ENCODE measurements at regions not wholly inside any gene's neighbourhood (a gene's known extent, or its start where the extent isn't known, plus 50 kb on each side); places are given as distances from the start of the nearest gene placed in this dataset.
"Not testable (repeated sequence)": the region's sequence is repeated elsewhere in the genome, so short reads cannot be mapped to it uniquely, and the experiment has no call there.

DNA sequence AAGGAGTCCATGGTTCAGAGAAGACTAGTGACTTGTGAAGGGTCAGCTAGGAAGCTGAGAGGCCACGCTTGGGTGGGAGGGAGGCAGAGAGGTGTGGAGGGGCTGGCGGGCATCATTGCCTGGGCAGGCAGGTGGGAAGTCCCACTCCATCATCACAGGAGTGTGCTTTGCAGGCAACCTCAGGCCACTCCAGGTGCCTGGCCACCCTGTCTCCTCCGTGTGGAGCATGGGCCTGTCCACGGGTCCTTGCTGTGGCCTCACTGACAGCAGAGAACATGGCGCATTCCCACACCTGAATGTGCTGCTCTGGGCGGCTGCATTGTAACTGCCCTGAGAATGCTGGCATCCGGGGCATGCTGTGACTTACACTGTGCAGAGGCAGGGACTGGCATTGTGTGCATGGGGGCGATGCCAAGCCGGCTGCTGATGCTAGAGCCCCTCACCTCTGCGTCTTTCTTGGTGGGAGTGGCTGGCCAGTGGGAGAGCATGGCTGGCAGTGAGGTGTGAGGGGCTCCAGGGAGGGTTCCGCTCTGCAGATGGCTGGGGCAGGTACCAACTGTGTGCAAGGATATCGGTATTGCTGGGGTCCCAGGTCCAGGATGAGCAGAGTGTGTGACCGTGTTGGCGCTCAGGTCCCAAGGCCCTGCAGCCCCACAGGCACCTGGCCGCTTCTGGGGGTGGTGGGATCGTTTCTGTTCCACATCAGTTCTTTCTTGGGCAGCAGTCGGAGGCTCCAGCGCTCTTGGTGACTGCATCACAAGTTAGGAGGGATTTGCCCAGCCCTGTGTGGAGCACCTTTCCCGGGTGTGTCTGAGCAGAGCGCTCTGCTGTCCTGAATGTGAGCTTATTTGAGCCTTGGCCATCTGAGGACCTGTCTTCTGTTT is 94.8 kb downstream of the NPIPB11 start:
- no peak for DNase-seq

DNA sequence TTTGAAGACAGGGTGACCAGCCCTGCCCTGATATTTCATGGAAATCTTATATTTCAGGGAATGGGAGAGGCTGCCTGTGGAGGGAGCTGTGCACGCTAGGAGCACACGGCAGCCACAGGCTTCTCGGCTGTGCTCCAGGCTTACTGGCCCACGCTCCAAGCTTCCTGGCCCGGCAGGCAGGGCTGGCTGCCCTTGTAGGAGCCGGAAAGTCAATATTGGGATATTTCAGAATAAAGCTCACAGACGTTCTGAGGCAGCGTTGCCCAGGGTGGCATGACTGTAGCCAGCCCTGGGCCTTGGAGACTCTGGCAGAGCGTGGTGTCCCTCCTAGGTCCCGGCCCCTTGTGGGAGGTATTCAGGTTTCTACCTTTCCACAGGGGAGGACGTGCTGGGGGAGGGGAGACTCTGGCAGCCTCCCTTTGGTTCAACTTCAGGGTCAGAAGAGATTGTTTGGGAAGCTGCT is 95.6 kb downstream of the NPIPB11 start:
- no peak for DNase-seq

DNA sequence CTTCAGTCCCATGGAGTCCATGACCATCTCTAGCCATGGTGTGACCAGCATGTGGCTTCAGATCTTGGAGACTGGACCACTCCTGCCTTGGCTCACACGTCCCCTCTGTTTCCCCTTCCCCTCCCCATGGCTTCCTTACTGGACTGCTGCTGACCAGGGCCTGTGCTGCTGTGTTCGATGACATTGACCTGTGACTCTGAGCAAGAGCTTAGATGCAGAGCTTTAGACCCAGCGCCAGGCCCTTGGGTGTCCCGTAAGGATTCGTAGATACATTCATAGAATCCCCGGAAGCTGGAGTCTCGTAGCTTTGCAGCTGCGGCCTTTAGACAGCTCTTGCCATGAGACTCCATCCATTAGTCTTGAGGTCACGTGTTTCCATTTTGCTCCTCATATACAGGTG is 96.3 kb downstream of the NPIPB11 start:
- DNase-seq = not testable (repeated sequence)

DNA sequence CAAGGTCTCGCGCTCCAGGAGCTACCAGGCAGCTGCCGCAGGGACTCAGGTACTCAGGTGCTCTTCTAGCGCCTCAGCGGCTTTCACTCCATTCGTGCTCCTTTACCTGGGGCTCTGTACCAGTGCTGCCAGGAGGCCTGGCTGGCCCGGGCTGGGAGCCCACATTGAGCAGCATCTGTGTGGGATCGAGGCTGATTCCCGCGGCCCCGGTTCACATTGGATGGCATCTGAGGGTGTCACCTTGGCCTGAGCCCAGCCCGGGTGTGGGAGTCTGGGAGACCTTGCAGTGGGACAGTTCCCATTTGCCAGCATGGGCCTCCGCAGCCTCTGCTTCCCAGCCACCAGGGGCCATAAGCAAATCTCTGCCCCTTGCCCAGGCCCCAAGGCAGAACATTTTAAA is 96.9 kb downstream of the NPIPB11 start:
- DNase-seq = not testable (repeated sequence)

DNA sequence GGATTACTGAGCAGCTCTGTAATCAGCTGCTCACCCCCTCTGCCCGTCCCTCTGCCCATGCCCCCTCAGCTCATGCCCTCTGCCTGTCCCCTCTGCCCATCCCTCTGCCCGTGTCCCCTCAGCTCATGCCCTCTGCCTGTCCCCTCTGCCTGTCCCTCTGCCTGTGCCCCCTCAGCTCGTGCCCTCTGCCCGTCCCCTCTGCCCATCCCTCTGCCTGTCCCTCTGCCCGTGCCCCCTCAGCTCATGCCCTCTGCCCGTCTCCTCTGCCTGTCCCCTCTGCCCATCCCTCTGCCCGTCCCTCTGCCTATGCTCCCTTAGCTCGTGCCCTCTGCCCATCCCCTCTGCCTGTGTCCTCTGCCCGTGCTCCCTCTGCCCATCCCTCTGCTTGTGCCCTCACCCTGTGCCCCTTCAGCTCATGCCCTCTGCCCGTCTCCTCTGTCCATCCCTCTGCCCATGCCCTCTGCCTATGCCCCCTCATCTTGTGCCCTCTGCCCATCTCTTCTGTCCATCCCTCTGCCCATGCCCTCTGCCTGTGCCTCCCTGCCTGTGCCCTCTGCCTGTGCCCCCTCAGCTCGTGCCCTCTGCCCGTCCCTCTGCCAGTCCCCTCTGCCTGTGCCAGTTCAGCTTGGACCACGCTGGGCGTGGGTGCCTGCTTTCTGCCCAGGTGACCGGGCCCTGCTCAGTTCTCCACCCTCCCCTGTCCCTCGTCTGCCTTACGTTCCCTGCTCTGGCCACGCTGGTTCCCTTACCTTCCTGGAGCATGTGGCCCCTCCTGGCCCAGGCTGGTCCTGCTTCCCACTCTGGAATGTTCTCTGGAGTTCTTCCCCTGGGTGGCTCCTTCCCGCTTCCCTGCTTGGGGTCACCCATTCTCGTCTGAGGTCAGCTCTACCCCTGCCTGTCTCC is 97.6 kb downstream of the NPIPB11 start:
- DNase-seq = no peak

DNA sequence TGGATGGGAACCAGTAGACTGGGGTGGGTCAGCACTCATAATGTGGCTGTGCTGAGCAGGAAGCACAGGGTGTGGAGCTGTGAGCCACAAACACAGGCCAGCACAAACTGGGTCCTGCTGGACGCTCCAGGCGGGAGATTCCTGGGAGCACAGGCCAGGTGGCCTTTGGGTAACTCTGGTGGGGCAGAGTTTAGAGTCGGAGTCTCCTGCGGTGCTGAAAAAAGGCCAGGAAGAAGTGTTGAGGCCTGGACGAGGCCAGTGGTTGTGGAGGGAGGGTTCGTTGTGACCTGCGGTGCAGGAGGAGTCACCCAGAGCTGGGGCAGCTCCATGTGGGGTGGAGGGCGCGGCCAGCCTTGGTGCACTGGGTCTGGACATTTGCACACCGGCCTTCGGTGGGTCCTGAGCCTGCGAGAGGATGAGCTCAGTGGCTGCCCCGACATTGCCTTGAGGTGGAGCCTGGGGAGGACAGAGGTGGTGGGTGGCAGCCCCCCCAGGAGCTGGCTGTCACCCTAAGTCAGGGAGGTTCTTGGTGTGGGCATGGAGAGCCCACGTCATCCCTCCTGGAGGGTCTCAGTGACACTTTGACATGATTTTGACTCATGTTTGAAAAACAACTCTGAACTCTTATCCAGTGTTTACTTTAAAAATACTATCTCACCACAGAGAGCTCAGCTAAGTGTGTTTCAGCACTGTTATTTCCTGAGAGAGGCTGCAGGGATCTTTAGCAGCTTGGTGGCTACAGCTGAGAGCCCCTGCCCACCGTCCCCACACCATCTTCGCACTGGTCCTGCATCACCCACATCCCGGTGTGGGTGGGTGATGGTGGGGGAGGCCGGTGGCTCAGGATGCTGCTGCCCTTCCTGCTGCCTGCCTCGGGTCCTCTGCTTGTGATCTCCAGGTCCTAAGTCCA is 98.7 kb downstream of the NPIPB11 start:
- DNase-seq = no peak

DNA sequence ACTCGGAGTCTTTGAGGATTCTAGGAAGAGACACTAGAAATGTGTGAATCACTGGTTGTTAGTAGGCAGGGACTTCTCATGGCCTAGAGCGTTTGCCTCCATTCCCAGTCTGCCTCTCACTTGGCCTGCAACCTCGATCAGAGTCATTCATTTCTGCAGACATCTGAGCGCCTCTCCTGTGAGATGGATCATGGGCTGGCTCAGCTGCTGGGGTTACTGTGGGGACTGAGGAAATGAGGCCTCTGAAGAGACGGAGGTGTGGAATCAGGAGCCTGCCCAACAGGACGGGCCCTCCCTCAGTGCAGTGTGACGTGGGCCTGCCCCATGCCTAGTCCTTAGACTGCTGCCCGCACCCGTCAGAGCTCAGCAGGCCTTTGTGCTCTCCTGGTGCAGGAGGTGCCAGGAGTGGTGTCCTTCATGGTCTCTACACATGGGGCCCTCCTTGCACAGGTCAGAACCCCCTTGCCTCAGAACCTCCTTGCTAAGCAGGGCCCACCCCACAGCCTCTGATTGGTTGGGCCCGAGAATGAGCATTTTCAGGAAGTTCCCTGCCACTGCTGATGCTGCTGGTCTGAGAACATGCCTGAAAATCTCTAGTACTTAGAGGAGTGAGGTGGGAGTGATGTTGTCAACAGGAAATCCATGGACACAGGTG is 99.4 kb downstream of the NPIPB11 start:
- DNase-seq = no peak

DNA sequence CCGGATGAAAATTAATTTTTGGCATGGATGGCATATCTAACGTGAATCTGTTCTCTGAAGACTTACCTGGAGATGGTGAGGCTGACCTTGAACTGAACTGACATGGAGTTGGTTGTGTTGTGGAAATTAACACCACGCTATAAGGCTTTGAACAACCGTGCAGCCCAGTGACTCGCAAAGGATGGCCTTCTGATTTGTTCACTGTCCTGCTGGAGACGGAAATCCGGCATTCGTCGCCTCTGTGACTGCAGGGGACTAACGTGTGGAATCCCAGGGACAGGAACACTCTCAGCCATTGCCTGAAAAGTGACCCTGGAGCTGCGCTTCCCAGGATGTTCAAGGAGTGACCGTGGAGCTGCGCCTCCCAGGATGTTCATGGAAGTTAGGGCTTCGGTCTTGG is 100.3 kb downstream of the NPIPB11 start:
- no peak for DNase-seq

DNA sequence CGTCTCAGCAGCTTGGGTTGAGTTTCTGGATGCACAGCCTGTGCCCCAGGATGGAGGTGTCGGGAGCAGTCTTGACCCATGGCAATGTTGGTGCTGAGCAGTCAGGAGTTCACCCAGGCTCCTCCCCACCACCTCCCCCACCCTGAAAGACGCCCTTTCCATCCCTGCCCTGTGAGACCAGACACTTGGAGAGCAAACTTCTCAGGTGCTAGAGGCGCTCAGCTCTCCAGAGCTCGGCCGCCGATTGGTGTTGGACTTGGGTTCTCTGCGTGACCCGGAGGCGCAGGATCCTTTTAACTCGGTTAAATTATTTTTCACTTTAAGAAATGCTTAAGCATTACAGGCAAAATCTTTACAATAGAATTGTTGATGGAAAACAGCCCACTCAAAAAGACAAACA is 101.5 kb downstream of the NPIPB11 start:
- not testable (repeated sequence) for DNase-seq

DNA sequence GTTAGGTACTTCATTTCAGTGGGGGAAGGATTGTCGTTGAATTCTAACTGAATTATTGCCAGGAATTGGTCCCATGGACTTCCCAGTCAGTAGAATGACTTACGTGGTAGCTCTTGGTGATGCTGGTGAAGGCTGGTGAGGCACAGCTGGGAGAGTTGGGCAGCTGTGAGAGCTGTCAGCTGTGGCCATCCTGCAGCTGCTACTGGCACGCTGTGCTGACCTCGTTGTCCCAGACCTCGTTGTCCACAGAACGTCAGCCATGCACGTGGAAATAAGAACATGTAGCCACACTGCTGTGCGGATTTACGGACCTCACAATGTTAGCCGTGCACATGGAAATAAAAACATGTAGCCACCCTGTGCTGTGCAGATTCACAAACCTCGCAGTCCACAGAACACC is 102.3 kb downstream of the NPIPB11 start:
- DNase-seq = peak in 14 of 56 donors; percentile 4 to 41 (median 16)

DNA sequence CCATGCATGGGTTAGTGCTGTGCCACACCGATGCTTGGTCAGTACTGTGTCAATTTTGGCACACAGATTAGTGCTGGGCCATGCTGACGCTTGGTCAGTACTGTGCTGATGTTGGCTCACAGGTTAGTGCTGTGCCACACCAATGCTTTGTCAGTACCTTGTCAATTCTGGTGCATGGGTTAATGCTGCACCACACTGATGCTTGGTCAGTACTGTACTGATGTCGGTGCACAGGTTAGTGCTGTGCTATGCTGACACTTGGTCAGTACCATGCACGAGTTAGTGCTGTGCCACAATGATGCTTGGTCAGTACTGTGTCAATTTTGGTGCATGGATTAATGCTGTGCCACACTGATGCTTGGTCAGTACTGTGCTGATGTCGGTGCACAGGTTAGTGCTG is 103.0 kb downstream of the NPIPB11 start:
- DNase-seq = no peak

DNA sequence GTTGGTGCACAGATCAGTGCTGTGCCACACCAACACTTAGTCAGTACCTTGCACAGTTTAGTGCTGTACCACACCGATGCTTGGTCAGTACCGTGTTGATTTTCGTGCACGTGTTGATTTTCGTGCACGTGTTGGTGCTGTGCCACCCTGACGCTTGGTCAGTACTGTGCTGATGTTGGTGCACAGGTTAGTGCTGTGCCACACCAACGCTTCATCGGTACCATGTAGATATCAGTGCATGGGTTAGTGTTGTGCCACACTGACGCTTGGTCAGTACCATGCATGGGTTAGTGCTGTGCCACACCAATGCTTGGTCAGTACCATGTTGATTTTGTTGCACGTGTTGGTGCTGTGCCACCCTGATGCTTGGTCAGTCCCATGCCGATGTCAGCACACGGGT is 103.5 kb downstream of the NPIPB11 start:
- no peak for DNase-seq

DNA sequence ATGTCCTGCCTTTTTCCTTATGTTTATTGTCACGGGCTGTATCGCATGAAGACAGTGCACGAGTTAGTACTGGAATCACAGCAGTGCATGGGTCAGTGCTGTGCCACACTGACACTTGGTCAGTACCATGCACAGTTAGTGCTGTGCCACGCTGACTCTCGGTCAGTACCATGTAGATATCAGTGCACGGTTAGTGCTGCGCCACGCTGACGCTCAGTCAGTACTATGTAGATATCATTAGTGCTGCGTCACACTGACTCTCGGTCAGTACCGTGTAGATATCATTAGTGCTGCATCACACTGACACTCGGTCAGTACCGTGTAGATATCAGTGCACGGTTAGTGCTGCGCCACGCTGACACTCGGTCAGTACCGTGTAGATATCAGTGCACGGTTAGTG is 104.1 kb downstream of the NPIPB11 start:
- not testable (repeated sequence) for DNase-seq

DNA sequence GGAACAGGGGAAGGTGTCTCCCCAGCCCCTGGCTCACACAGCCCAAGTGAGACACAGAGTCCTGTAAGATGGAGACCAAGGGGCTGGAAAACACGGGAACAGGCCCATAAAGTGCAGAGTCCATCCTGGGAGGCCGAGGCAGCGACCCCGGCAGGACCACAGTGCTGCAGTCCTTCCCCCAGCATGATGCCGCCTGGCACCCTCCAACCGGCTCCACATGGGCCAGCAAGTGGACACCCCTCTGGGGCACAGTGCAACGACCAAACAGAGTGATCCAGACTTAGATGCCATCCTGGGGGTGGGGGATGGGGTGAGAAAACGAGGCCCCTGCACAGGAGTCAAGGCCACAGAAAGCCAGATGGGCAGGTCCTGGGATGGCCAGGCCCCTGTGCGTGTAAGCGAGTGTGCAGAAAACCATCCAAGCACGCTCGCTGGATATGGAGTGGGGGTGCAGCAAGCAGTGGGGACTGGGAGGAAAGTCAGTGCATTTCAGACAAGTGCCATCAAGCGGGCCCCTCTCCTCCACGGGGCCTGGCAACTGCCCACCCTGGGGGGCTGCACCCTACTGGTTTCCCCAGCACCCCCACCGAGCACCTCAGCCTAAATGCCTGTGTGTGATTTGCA is 104.7 kb downstream of the NPIPB11 start:
- not testable (repeated sequence) for DNase-seq

DNA sequence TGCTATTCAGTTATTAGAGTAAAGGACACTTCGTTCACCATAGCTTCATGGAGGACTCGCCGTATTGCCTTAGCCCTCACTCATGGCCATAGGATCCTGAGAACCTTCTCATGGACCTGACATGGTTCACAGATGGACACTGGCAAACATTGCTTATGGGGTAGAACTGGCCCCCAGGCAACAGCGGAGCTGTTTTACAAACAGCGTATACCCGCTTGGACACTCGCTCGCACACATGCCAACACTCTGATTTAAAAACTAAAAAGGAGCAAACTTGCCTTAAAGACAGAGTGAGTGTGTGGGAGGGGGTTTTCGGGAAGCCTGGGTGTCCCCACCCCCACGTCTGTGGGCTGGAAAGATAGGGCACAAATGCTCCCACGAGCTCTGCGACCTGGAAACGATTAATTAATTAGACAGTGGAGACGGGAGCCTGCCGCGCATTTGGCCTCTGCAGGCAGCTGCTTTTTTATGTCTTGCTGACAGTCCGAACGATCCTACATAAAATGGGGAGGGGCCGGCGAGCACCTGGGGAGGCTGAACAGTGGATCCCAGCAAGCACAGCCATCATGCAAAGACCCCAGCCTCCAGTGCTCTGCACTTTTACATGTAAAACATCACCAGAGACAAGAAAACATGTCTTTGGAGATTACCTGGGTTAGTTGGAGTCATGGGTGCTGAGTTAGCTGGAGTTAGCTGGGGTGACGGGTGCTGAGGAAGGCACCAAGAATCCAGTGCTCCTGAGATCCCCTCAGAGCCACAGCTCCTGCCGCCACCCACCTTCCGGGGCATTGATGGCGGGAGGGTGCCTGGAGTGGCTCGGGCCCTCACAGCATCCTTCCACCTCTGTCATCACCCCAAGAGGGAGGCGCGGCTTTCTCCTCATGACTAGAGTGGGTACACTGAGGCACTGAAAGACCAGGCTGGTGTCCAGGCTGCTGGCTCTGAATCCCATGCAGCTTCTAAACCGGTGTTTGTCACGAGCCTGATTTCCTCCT is 105.7 kb downstream of the NPIPB11 start:
- DNase-seq = not testable (repeated sequence)

DNA sequence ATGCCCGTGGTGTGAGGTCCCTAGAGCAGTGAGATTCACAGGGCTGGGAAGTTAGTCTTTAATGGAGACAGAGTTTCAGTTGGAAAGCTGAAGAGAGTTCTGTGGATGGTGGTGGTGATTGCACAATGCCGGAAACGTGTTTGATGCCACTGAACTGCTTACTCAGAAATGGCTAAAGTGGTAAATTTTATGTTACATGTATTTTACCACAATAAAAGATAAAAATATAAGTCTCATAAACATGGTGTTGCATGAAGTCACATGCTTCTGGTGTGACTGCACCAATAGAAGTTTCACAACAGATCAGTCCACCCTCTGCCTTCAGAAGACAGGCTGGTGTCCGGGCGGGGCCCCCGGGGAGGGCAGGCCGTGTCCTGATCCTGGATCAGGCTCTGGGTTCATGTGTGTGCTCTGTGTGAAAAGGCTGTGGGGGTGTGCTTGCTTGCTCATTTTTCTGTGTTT is 106.5 kb downstream of the NPIPB11 start:
- DNase-seq = not testable (repeated sequence)

DNA sequence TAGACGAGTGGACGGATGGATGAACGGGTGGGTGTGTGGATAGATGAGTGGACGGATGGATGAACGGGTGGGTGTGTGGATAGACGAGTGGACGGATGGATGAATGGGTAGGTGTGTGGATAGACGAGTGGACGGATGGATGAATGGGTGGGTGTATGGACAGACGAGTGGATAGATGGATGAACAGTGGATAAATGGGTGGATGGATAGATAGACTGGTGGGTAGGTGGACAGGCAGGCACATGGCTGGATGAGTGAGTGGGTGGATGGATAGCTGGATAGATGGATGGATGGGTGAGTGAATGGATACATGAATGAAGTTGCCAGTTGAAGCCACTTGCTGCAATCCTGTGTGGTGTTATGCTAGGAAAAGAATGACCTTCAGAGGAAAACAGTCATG is 107.5 kb downstream of the NPIPB11 start:
- not testable (repeated sequence) for DNase-seq

DNA sequence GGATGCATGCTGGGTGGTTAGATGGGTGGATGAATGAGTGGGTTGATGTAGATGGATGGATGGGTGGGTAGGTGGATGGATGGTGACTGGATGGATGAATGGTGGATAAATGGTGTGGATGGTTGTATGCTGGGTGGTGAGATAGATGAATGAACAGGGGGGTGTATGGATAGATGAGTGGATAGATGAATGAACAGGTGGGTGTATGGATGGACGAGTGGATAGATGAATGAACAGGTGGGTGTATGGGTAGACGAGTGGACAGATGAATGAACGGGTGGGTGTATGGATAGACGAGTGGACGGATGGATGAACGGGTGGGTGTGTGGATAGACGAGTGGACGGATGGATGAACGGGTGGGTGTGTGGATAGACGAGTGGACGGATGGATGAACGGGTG is 108.2 kb downstream of the NPIPB11 start:
- DNase-seq = not testable (repeated sequence)

DNA sequence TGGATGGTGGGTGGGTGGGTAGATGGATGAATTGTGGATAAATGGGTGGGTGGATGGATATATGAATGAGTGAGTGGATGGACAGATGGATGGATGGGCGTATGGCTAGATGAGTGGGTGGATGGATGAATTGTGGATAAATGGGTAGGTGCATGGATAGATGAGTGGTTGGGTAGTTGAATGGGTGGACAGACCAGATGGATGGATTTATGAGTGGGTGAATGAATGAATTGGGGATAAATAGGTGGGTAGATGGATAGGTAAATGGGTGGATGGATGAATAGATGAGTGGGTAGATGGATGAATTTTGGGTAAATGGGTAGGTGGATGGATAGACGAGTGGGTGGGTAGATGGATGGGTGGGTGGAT is 108.7 kb downstream of the NPIPB11 start:
- not testable (repeated sequence) for DNase-seq
